Fibroblast of the aortic adventitia (primary cell): ENCODE measurements at regions not wholly inside any gene's neighbourhood (a gene's known extent, or its start where the extent isn't known, plus 50 kb on each side); places are given as distances from the start of the nearest gene placed in this dataset.

Experiments used
- DNase-seq: peaks from one replicate; pipeline ENCODE4 v3.0.0-alpha.2; 2010; ENCODE audit warnings: low read depth
- H3K4me3 ChIP-seq: 2 replicates; pipeline ENCODE4 v1.5.1; 2011; ENCODE audit warnings: low read depth, mild to moderate bottlenecking, control low read depth, low read length, moderate library complexity
- CTCF ChIP-seq: IDR thresholded peaks from 2 replicates; pipeline ENCODE4 v1.5.1; 2011; ENCODE audit warnings: mild to moderate bottlenecking, low read length, control low read depth, inconsistent platforms; ENCODE audit not compliant: insufficient read depth

- no peak for TF ChIP-seq CTCF
- H3K4me3 ChIP-seq = no peak overlapping the region
- DNase-seq = no peak
Observed at GRCh38 chr18:4582431-4583335, 127.6 kb upstream of the DLGAP1 start.

- DNase-seq = no peak
- H3K4me3 ChIP-seq = no peak overlapping the region
- TF ChIP-seq CTCF = no peak
Observed at GRCh38 chr18:4581966-4582365, 126.9 kb upstream of the DLGAP1 start.

- no peak for DNase-seq
- H3K4me3 ChIP-seq = no peak overlapping the region
- no peak for TF ChIP-seq CTCF
Observed at GRCh38 chr18:4578449-4578848, 123.3 kb upstream of the DLGAP1 start.

- TF ChIP-seq CTCF = no peak
- no peak for DNase-seq
- no peak overlapping the region for H3K4me3 ChIP-seq
Observed at GRCh38 chr18:4573735-4574134, 118.6 kb upstream of the DLGAP1 start.

- no peak overlapping the region for H3K4me3 ChIP-seq
- no peak for TF ChIP-seq CTCF
- DNase-seq = no peak
Observed at GRCh38 chr18:4557502-4557901, 102.4 kb upstream of the DLGAP1 start.

GRCh38 chr18:4551001-4551360 is 95.9 kb upstream of the DLGAP1 start:
- DNase-seq = no peak
- no peak for TF ChIP-seq CTCF
- H3K4me3 ChIP-seq = no peak overlapping the region
